AG04449 (cell line): ENCODE measurements at regions not wholly inside any gene's neighbourhood (a gene's known extent, or its start where the extent isn't known, plus 50 kb on each side); places are given as distances from the start of the nearest gene placed in this dataset.
"Not testable (repeated sequence)": the region's sequence is repeated elsewhere in the genome, so short reads cannot be mapped to it uniquely, and the experiment has no call there.

ENCODE experiments used
- CTCF ChIA-PET: fragments of 350-600 bp; formaldehyde crosslinking; extraction: SDS; loops from one replicate; lab custom pipeline; 2021; ENCODE audit warnings: antibody characterized with exemption; lab: Yijun Ruan, JAX
- POLR2A ChIA-PET: fragments of 400-600, 350-600 bp; formaldehyde crosslinking; extraction: SDS; loops from one replicate; lab custom pipeline; 2020; ENCODE audit warnings: antibody characterized with exemption, inconsistent platforms; lab: Yijun Ruan, JAX
- DNase-seq: peaks from one replicate; pipeline ENCODE4 v3.0.0-alpha.2; 2010; ENCODE audit warnings: low read depth, low spot score
- H3K4me3 ChIP-seq: 2 replicates; pipeline ENCODE4 v1.5.1; 2011; ENCODE audit warnings: low read depth, mild to moderate bottlenecking, control low read depth, low read length
- TF ChIP-seq, protein P1 (sequence below): IDR thresholded peaks from one replicate; pipeline ENCODE4 v1.5.1; 2011; ENCODE audit warnings: mild to moderate bottlenecking, moderate library complexity, low read length, control low read depth, inconsistent platforms; ENCODE audit not compliant: insufficient read depth; ENCODE audit errors: missing control alignments

DNA sequence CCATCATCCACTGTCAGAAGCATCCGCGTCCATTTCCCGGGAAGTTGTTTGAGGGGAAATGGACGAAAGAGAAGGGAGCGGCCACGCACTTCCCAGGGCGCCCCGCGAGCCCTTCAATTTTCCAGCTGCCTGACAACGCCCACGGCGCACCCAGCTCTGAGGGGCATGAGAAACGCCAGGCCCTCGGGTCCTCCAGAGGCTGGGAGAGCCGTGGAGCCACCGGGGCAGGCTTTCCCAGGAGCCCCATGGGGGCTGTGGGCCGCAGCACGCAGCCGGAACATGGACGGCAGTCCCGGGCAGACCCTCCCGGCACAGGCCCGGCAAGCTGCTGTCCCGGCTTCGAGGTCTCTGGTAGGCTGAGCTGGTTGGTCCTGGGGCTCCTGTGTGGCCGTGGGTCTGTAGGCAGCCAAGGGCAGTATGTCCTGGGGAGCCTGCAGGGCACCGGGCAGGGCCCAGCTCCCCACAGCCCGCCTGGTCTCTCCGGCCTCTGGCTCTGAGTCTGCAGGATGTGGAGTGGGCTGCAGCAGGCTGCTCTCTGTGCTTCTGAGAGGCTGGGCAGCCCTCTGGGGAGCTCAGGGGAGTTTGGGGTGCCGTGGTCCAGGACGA lies 115.2 kb downstream of the FAM53A start:
- no peak for DNase-seq
- CTCF ChIA-PET: no interaction called here
- H3K4me3 ChIP-seq: no peak overlapping the region
- TF ChIP-seq, protein P1, sequence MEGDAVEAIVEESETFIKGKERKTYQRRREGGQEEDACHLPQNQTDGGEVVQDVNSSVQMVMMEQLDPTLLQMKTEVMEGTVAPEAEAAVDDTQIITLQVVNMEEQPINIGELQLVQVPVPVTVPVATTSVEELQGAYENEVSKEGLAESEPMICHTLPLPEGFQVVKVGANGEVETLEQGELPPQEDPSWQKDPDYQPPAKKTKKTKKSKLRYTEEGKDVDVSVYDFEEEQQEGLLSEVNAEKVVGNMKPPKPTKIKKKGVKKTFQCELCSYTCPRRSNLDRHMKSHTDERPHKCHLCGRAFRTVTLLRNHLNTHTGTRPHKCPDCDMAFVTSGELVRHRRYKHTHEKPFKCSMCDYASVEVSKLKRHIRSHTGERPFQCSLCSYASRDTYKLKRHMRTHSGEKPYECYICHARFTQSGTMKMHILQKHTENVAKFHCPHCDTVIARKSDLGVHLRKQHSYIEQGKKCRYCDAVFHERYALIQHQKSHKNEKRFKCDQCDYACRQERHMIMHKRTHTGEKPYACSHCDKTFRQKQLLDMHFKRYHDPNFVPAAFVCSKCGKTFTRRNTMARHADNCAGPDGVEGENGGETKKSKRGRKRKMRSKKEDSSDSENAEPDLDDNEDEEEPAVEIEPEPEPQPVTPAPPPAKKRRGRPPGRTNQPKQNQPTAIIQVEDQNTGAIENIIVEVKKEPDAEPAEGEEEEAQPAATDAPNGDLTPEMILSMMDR: no peak
- POLR2A ChIA-PET: no interaction called here

DNA sequence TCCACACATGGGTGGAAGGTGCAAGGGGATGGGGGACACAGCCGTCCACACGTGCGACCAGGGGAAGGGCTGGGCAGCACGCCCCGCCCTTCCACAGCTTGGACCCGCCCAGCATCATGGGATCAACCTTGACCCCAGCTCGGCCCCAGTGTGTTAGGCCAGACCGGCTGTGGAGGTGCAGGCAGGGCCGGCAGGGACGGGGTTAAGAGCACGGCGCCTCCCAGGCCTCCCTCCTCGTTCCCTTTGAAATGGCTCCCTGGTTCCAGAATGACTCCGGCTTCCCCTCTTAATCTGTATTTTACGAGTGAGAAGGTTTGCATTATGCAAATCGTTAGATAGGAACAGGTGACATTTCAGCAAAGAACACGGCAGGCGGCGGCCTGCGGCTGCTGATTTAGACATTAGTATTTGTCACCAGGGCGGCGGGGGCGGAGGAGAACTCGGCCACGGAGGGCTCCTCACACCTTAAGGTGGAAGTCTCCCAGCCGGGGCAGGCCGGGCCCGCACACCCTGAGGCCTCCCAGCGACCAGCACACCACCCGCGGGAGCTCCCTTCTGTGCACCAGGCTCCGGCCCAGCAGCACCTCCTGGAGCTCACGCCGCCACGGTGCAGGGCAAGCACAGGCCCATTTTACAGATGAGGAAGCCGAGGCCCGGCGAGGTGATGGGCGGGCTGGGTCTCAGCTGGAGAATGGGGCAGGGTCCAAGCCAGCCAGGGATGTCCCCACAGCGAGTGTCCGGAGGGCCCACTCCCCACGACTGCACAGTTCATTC lies 116.1 kb downstream of the FAM53A start:
- no peak overlapping the region for H3K4me3 ChIP-seq
- POLR2A ChIA-PET: no interaction called here
- CTCF ChIA-PET: interaction anchor here (1.1 kb wide), 1 partner anchor 19 kb away, joined by 4 read pairs; no protein-coding TSS in a partner anchor
- TF ChIP-seq, protein P1: no peak
- no peak for DNase-seq

DNA sequence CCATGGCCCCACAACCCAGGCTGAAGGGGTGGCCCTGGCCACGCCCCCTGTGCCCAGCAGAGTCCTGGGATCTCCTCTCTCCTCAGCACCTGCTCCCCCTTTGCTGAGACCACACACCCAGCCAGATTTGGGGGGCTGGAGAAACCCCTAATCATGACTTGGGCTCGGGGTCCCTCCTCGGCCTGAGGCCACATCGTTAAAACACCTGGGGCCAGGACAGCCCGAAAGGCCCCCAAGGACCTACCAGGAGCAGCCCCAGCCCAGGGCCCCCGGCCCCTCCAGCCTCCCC lies 116.7 kb downstream of the FAM53A start:
- no peak for DNase-seq
- ChIA-PET CTCF (interaction anchor here (1.1 kb wide), 1 partner anchor 19 kb away, joined by 4 read pairs; no protein-coding TSS in a partner anchor), POLR2A (no interaction called here)

DNA sequence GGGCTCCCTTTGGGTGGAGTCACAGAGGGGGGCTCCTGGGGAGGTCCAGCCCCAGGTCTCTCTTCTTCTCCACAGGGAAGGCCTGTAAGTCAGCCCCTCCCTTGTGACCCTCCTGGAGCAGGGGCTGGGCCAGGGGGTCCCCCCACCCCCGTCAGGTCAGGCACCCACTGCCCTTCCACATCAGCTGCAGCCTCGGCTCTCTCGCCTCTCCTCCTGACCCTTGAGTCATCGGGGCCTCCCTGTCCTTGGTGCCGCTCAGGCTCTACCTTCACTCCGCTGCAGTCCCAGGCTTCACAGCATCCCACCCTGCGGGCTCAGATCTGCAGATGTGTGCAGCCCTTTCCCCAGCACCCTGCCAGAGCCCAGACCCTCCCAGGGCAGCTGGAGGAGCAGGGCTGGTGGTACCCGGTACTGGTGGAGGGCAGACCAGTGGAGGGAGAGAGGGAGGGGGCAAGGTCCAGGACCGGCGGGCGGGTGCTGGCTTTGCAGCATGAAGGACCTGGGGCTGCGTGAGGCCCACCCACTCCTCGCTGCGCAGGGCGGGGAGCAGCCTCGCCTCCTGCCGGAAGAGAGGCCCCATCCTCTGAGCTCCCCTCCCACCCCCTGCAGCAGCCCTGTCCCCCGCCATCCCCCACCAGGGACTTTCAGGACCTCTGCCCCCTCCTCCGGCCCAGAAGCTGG lies 117.1 kb downstream of the FAM53A start:
- TF ChIP-seq, protein P1: no peak
- no peak overlapping the region for H3K4me3 ChIP-seq
- CTCF ChIA-PET: interaction anchor here (0.8 to 1.2 kb wide), 4 partner anchors 13 to 211 kb away, joined by 3 to 4 read pairs (median 3); no protein-coding TSS in a partner anchor
- POLR2A ChIA-PET: no interaction called here
- DNase-seq: no peak

More for the DNA sequence above, 116.7 kb downstream of the FAM53A start:
- no peak overlapping the region for H3K4me3 ChIP-seq
- TF ChIP-seq, protein P1: no peak

DNA sequence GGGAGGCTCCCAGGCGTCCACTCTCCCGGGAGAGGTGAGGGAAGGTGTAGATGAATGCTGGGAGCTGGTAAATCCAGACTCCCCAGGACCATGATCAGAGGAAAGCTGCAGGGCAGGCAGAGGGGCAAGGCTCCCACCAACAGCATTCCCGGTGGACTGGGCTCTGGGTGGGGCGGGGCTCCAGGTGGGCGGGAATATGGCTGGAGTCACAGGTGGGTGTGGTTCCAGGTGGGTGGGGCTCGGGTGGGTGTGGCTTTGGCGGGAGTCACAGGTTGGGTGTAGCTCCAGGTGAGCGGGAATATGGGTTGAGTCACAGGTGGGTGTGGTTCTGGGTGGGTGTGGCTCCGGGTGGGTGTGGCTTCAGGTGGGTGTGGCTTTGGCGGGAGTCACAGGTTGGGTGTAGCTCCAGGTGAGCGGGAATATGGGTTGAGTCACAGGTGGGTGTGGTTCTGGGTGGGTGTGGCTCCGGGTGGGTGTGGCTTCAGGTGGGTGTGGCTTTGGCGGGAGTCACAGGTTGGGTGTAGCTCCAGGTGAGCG lies 117.7 kb downstream of the FAM53A start:
- CTCF ChIA-PET: interaction anchor here (0.8 to 1.2 kb wide), 3 partner anchors 14 to 210 kb away, joined by 3 read pairs; no protein-coding TSS in a partner anchor
- POLR2A ChIA-PET, DNase-seq, H3K4me3 ChIP-seq: not testable (repeated sequence)

DNA sequence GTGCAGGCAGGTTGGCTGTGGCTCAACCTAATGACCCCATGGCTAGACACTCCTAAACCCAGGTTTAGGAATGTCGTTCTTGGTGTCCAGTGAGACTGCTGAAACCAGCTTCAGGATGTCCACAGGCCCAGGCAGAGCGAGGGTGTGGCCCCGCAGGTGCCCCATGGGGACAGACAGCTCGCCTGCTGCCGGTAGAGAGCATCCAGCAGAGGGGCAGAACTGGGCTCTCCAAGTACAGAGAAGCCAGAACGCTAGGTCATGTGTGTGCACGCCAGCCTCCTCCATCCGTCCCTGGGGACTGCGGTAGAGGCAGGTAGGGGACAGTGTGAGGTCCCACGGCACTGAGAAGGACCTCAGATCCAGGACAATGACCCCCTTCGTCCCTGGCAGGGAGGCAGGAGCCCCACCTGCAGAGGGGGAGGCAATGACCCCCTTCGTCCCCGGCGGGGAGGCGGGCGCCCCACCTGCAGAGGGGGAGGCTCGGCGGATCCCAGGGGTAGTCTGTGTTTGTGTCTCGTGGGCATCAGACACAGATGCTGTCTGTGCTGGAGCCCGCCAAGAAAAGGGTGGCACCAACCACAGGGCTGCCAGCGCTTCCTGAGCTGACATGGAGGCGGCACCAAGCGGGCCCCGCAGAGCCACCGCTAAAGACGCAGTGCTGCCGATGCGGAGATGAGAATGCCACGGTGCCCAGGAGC lies 118.4 kb downstream of the FAM53A start:
- H3K4me3 ChIP-seq: no peak overlapping the region
- DNase-seq: no peak
- TF ChIP-seq, protein P1: no peak
- CTCF ChIA-PET: interaction anchor here (0.8 to 1.2 kb wide), 3 partner anchors 14 to 210 kb away, joined by 3 read pairs; no protein-coding TSS in a partner anchor
- POLR2A ChIA-PET: no interaction called here
